ENCODE measurements at regions not wholly inside any gene's neighbourhood (a gene's known extent, or its start where the extent isn't known, plus 50 kb on each side); places are given as distances from the start of the nearest gene placed in this dataset.

DNA sequence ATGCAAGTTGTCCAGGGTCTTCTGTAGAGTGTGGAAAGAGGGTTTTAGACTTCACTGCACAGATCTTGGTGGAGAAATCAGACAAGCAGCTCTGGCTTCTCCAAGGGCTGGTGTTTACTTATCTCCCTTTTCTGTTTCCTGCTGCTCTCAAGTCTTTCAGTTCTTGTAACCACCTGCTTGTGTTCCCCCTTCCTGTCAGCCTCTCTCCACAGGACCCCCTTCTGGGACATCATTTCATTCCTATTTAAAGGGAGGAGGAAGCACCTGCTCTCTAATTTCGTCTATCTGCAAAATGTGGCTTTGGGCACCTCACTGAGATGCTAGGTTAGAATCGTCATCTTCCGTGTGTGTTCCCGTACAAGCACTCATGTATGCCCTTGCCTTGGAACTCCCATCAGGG lies 636.2 kb downstream of the MTRR start:
- dilution Hi-C loops (cut with MboI; ENCODE audit: extremely low pct_ligation_motif_present, low sequenced_read_pairs): no loop called here
- H3K9ac ChIP-seq (ENCODE audit: control insufficient read depth, extremely low read depth, insufficient read depth, low read length): no peak overlapping the region
- H3K36me3 ChIP-seq (ENCODE audit: control insufficient read depth in 2 of 2, extremely low read depth in 1 of 2, insufficient read depth in 2 of 2, low read length in 2 of 2): no peaks in the 10 kb centered on the region
- H3K4me3 ChIP-seq (ENCODE audit: control insufficient read depth in 2 of 3, extremely low read depth in 1 of 3, insufficient read depth in 2 of 3, low read depth in 1 of 3, low read length in 3 of 3): no peak overlapping the region
- no peaks in the 10 kb centered on the region for H3K4me1 ChIP-seq (ENCODE audit: control insufficient read depth, extremely low read depth, insufficient read depth, low read length)
- TF ChIP-seq, protein P1, sequence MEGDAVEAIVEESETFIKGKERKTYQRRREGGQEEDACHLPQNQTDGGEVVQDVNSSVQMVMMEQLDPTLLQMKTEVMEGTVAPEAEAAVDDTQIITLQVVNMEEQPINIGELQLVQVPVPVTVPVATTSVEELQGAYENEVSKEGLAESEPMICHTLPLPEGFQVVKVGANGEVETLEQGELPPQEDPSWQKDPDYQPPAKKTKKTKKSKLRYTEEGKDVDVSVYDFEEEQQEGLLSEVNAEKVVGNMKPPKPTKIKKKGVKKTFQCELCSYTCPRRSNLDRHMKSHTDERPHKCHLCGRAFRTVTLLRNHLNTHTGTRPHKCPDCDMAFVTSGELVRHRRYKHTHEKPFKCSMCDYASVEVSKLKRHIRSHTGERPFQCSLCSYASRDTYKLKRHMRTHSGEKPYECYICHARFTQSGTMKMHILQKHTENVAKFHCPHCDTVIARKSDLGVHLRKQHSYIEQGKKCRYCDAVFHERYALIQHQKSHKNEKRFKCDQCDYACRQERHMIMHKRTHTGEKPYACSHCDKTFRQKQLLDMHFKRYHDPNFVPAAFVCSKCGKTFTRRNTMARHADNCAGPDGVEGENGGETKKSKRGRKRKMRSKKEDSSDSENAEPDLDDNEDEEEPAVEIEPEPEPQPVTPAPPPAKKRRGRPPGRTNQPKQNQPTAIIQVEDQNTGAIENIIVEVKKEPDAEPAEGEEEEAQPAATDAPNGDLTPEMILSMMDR (optimal IDR thresholded peaks at IDR 0.05 in 1 of 3, IDR thresholded peaks at IDR 0.05 in 1 of 3, conservative IDR thresholded peaks at IDR 0.05 in 1 of 3; ENCODE audit: extremely low read depth in 1 of 3, insufficient read depth in 2 of 3, low read length in 3 of 3): no peak
- TF ChIP-seq EZH2 (IDR thresholded peaks at IDR 0.05; ENCODE audit: low read length): no peak
- H2AFZ ChIP-seq (ENCODE audit: control insufficient read depth, low read length): no peak overlapping the region
- H3K4me2 ChIP-seq (ENCODE audit: control insufficient read depth, extremely low read depth, insufficient read depth, low read depth, low read length): no peak overlapping the region
- no peaks in the 10 kb centered on the region for H4K20me1 ChIP-seq (ENCODE audit: control insufficient read depth, extremely low read depth, insufficient read depth, low read length)
- H3K79me2 ChIP-seq (ENCODE audit: control insufficient read depth, insufficient read depth, low read length): no peaks in the 10 kb centered on the region
- no peaks in the 10 kb centered on the region for H3K9me1 ChIP-seq (ENCODE audit: control insufficient read depth, extremely low read depth, insufficient read depth, low read length)
- no peaks in the 10 kb centered on the region for H3K27me3 ChIP-seq (ENCODE audit: control insufficient read depth, extremely low read depth, insufficient read depth, low read length)
- DNase-seq (ENCODE audit: low read depth, low spot score) (no peak), FAIRE-seq (no peak)
- no peaks in the 10 kb centered on the region for H3K9me3 ChIP-seq (ENCODE audit: control insufficient read depth, low read depth, low read length)
- no peak overlapping the region for H3K27ac ChIP-seq (ENCODE audit: control insufficient read depth, insufficient read depth, low read length)

DNA sequence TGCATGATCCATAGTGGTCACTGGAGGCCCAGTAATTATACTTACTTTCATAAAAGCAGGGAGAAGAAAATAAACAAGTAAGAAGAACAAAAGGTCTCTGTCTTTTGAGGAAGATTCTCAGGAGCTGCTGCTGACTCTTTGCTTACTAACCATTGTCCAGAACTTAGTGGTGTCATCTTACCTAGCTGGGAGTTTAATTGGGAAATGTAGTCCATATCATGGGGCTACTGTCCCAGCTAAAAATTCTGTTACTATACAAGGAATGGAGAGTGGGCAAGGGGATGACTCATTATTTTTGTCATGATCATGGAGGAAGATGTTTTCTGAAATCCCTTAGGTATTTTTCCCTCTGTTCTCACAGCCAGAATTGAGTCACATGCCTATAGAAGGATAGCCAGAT lies 639.3 kb downstream of the MTRR start:
- TF ChIP-seq, protein P1 (optimal IDR thresholded peaks at IDR 0.05 in 1 of 3, IDR thresholded peaks at IDR 0.05 in 1 of 3, conservative IDR thresholded peaks at IDR 0.05 in 1 of 3; ENCODE audit: extremely low read depth in 1 of 3, insufficient read depth in 2 of 3, low read length in 3 of 3): no peak
- no peak for TF ChIP-seq EZH2 (IDR thresholded peaks at IDR 0.05; ENCODE audit: low read length)
- DNase-seq (ENCODE audit: low read depth, low spot score) (no peak), FAIRE-seq (no peak)
- no peaks in the 10 kb centered on the region for H3K27me3 ChIP-seq (ENCODE audit: control insufficient read depth, extremely low read depth, insufficient read depth, low read length)
- no peak overlapping the region for H3K9ac ChIP-seq (ENCODE audit: control insufficient read depth, extremely low read depth, insufficient read depth, low read length)
- no peak overlapping the region for H3K27ac ChIP-seq (ENCODE audit: control insufficient read depth, insufficient read depth, low read length)
- no peak overlapping the region for H3K4me3 ChIP-seq (ENCODE audit: control insufficient read depth in 2 of 3, extremely low read depth in 1 of 3, insufficient read depth in 2 of 3, low read depth in 1 of 3, low read length in 3 of 3)
- no peaks in the 10 kb centered on the region for H3K4me1 ChIP-seq (ENCODE audit: control insufficient read depth, extremely low read depth, insufficient read depth, low read length)
- H4K20me1 ChIP-seq (ENCODE audit: control insufficient read depth, extremely low read depth, insufficient read depth, low read length): no peaks in the 10 kb centered on the region
- H3K79me2 ChIP-seq (ENCODE audit: control insufficient read depth, insufficient read depth, low read length): no peaks in the 10 kb centered on the region
- no peak overlapping the region for H3K4me2 ChIP-seq (ENCODE audit: control insufficient read depth, extremely low read depth, insufficient read depth, low read depth, low read length)
- H3K9me3 ChIP-seq (ENCODE audit: control insufficient read depth, low read depth, low read length): no peaks in the 10 kb centered on the region
- no peaks in the 10 kb centered on the region for H3K36me3 ChIP-seq (ENCODE audit: control insufficient read depth in 2 of 2, extremely low read depth in 1 of 2, insufficient read depth in 2 of 2, low read length in 2 of 2)
- dilution Hi-C loops (cut with MboI; ENCODE audit: extremely low pct_ligation_motif_present, low sequenced_read_pairs): no loop called here
- no peaks in the 10 kb centered on the region for H3K9me1 ChIP-seq (ENCODE audit: control insufficient read depth, extremely low read depth, insufficient read depth, low read length)
- no peak overlapping the region for H2AFZ ChIP-seq (ENCODE audit: control insufficient read depth, low read length)

Data from keratinocyte (primary cell).